Ovary (tissue), 3 donors: ENCODE measurements at regions not wholly inside any gene's neighbourhood (a gene's known extent, or its start where the extent isn't known, plus 50 kb on each side); places are given as distances from the start of the nearest gene placed in this dataset.

Experiments
- CTCF ChIP-seq, 3 donors: fragments of 450-650 bp in 2 of 3; fragments of 200-600 bp in 1 of 3; IDR thresholded peaks; one replicate each; pipeline versions ENCODE4 v1.5.1 to v1.8.0; 2016 to 2022; ENCODE audit warnings: antibody characterized with exemption in 3 of 3, mild to moderate bottlenecking in 1 of 3
- EP300 ChIP-seq: sonication (generic); formaldehyde crosslinking; IDR thresholded peaks from one replicate; pipeline ENCODE4 v1.6.1; 2017; ENCODE audit warnings: antibody characterized with exemption
- POLR2A ChIP-seq: fragments of 450-650 bp; IDR thresholded peaks from one replicate; pipeline ENCODE4 v1.6.1; 2017; ENCODE audit warnings: antibody characterized with exemption, mild to moderate bottlenecking, moderate library complexity
- donor health status: DM: no; HTN: no; CAD: no.

- TF ChIP-seq CTCF (IDR thresholded peaks at IDR 0.05) (no peak), POLR2A (no peak), EP300 (no peak)
Observed at GRCh38 chr13:44049081-44049945, 169.6 kb downstream of the LACC1 start.
